GM06990 (cell line): ENCODE measurements at regions not wholly inside any gene's neighbourhood (a gene's known extent, or its start where the extent isn't known, plus 50 kb on each side); places are given as distances from the start of the nearest gene placed in this dataset.

Source experiments
- DNase-seq: peaks from one replicate; pipeline ENCODE4 v3.0.0-alpha.2; 2011; ENCODE audit not compliant: insufficient read length; ENCODE audit errors: extremely low read depth
- H3K27me3 ChIP-seq: replicated peaks from 2 replicates; pipeline ENCODE4 v1.6.0; 2011; ENCODE audit warnings: low read length; ENCODE audit not compliant: control insufficient read depth, insufficient read depth
- H3K36me3 ChIP-seq: 2 replicates; pipeline ENCODE4 v1.5.1; 2011; ENCODE audit warnings: low read length; ENCODE audit not compliant: control insufficient read depth, insufficient read depth
- H3K4me3 ChIP-seq: replicated peaks from 2 replicates; pipeline ENCODE4 v1.5.1; 2011; ENCODE audit warnings: low read depth, mild to moderate bottlenecking, control low read depth, low read length
- TF ChIP-seq, protein P1 (sequence below): IDR thresholded peaks from 2 replicates; pipeline ENCODE4 v1.5.1; 2011; ENCODE audit warnings: low read length, control low read depth, mild to moderate bottlenecking, inconsistent platforms; ENCODE audit not compliant: insufficient read depth, poor library complexity, severe bottlenecking

DNA sequence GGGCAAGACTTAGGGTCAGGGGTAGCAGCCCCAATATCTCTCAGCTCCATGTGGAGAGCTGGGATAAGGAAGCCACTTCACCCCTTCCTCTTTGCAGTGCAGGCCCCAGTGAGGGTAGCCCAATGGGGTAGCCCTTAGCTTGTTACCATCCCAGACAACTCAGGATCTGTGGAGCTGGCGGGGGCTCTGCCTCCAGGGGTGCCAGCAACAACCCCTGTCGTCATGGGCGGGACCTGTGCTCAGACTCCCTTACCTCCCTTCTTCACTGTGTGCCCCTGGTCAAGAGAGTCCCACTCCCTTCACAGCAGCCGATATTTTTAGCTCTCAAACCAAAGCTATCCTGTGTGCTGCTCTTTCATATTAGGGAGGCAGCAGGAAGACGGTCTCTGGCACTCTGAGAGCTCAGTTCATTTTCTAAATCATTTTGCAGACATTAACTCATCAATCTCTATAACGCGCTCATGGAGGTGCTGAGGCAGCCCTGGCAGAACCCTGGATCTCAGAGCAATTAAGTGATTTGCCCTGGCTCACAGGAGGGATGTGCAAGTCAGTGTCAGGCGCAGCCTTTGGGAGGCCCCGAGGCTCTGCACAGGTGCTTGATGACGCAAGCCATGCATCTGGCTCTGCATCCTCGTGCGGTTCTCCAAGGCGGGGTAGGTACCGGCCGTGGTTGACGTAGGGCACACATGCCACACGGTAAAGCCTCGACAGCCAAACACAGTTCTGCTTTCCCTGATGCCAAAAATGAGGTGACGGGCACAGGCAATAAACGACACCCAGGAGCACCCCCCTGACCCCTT, 357.6 kb downstream of the SHANK2 start:
- Histone ChIP-seq H3K27me3 (no peaks in the 10 kb centered on the region), H3K36me3 (no peaks in the 10 kb centered on the region), H3K4me3 (no peak overlapping the region)
- no peak for DNase-seq
- TF ChIP-seq, protein P1, sequence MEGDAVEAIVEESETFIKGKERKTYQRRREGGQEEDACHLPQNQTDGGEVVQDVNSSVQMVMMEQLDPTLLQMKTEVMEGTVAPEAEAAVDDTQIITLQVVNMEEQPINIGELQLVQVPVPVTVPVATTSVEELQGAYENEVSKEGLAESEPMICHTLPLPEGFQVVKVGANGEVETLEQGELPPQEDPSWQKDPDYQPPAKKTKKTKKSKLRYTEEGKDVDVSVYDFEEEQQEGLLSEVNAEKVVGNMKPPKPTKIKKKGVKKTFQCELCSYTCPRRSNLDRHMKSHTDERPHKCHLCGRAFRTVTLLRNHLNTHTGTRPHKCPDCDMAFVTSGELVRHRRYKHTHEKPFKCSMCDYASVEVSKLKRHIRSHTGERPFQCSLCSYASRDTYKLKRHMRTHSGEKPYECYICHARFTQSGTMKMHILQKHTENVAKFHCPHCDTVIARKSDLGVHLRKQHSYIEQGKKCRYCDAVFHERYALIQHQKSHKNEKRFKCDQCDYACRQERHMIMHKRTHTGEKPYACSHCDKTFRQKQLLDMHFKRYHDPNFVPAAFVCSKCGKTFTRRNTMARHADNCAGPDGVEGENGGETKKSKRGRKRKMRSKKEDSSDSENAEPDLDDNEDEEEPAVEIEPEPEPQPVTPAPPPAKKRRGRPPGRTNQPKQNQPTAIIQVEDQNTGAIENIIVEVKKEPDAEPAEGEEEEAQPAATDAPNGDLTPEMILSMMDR, result no peak

DNA sequence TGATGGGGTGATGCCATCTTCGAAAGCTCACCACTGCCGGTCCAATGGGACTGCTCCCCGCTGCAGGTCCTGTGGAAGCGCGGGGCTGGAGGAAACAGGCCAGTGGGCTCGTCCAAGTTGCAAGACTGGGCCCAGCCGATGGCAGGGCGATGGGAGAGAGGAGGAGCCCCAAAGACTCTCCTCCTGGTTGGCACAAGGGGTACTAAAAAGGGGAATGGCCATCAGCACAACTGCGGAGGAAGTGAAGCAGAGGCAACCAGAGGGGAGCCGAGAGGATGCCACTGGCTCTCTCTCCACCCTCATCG, 357.1 kb downstream of the SHANK2 start:
- no peaks in the 10 kb centered on the region for H3K36me3 ChIP-seq
- no peaks in the 10 kb centered on the region for H3K27me3 ChIP-seq
- TF ChIP-seq, protein P1, result no peak

DNA sequence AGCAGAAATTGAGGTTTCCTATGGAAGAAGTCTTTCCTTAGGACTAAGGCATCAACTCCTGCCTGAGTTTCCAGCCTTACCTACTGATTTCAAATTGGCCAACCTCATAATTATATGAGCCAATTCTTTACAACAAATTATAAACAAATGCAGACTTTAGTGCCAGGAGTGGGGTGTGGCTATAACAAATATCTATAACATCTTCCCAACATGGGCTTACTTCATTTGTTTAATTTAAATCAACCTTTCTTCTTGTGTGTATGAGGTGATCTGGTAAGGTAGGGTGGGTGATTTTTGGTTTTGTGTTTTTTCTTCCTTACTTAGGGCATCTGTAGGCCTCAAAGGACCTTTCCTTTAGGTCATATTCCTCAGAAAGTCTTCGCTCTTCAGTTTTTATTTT, 354.9 kb downstream of the SHANK2 start:
- Histone ChIP-seq H3K4me3 (no peak overlapping the region), H3K27me3 (no peaks in the 10 kb centered on the region), H3K36me3 (no peaks in the 10 kb centered on the region)
- TF ChIP-seq, protein P1, result no peak
- DNase-seq, result no peak

More for the DNA sequence above, 357.1 kb downstream of the SHANK2 start:
- H3K4me3 ChIP-seq, result no peak overlapping the region
- DNase-seq, result no peak

DNA sequence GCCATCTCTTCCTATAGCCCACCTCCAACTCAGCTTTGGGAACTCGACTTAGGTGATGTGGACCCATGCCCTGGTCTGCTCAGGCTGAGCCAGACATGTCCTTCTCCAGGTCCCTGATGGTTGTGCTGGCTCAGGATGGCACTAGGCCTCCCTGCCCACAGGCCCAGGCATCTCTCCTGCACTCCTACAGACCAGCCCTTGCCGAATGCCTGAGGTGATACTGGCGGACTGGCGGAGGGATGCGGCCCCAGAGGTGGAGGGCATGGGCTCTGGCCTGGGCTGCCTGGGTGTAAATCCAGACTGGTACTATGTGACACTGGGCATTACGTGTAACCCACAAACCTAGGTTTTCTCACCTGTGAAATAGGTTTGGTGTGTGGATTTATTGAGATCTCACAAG, 352.8 kb downstream of the SHANK2 start:
- Histone ChIP-seq H3K4me3 (no peak overlapping the region), H3K36me3 (no peaks in the 10 kb centered on the region), H3K27me3 (no peaks in the 10 kb centered on the region)
- no peak for DNase-seq
- TF ChIP-seq, protein P1, result no peak

DNA sequence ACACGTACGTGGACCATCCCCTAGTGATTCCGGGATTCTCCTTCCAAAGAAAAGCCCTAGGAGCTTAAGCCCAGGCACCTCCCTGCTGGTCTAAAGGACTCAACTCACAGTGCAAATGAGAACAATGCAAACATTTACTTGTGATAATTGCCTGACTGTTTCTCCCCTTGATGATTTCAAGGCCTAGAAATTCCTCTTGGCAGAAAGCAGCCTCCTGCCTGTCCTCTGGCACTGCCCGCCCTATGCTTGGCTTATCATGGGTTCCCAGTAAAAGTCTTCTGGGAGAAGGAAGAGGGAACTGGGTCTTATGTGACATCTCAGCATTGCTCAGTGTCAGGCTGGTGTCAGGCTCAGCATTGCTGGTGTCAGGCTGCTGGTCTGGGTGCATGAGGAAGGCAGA, 351.8 kb downstream of the SHANK2 start:
- Histone ChIP-seq H3K27me3 (no peaks in the 10 kb centered on the region), H3K36me3 (no peaks in the 10 kb centered on the region), H3K4me3 (no peak overlapping the region)
- no peak for DNase-seq
- TF ChIP-seq, protein P1, result no peak
